ENCODE measurements at regions not wholly inside any gene's neighbourhood (a gene's known extent, or its start where the extent isn't known, plus 50 kb on each side); places are given as distances from the start of the nearest gene placed in this dataset.
A peak's percentile ranks its signal among the peaks of the same experiment; 100 is the strongest.

GRCh38 chr6:139841794-139842215, 467.4 kb upstream of the CITED2 start:
- Histone ChIP-seq H3K27ac (peak overlapping the region; percentile 26), H3K9me3 (no peaks in the 10 kb centered on the region), H3K27me3 (ENCODE audit: low read depth) (no peaks in the 10 kb centered on the region), H3K4me1 (peaks cover 15% of the 10 kb centered on the region), H3K36me3 (no peaks in the 10 kb centered on the region), H3K4me3 (no peak overlapping the region)
- DNase-seq: no peak
- no peak for TF ChIP-seq CTCF (IDR thresholded peaks at IDR 0.05)
- intact Hi-C loops (cut with DNase I): no loop called here
- no peak for ATAC-seq

GRCh38 chr6:139839506-139840156, 465.2 kb upstream of the CITED2 start:
- intact Hi-C loops (cut with DNase I): no loop called here
- no peak for TF ChIP-seq CTCF (IDR thresholded peaks at IDR 0.05)
- DNase-seq (peak; percentile 69), ATAC-seq (peak; percentile 88 to 91)
- H3K27me3 ChIP-seq (ENCODE audit: low read depth): no peaks in the 10 kb centered on the region
- no peaks in the 10 kb centered on the region for H3K36me3 ChIP-seq
- H3K4me3 ChIP-seq: peak overlapping the region; percentile 26
- H3K4me1 ChIP-seq: peaks cover 9% of the 10 kb centered on the region
- H3K27ac ChIP-seq: peak overlapping the region; percentile 70
- no peaks in the 10 kb centered on the region for H3K9me3 ChIP-seq

GRCh38 chr6:139834232-139834631, 459.8 kb upstream of the CITED2 start:
- intact Hi-C loops (cut with DNase I): no loop called here
- Histone ChIP-seq H3K27me3 (ENCODE audit: low read depth) (no peaks in the 10 kb centered on the region), H3K36me3 (no peaks in the 10 kb centered on the region), H3K27ac (no peak overlapping the region), H3K4me1 (no peaks in the 10 kb centered on the region), H3K9me3 (no peaks in the 10 kb centered on the region), H3K4me3 (no peak overlapping the region)
- DNase-seq (no peak), ATAC-seq (no peak)
- TF ChIP-seq CTCF (IDR thresholded peaks at IDR 0.05): no peak

- H3K9me3 ChIP-seq: no peaks in the 10 kb centered on the region
- H3K27ac ChIP-seq: no peak overlapping the region
- no peak for TF ChIP-seq CTCF (IDR thresholded peaks at IDR 0.05)
- no peaks in the 10 kb centered on the region for H3K4me1 ChIP-seq
- ATAC-seq: peak; percentile 41 to 77
- intact Hi-C loops (cut with DNase I): no loop called here
- H3K4me3 ChIP-seq: no peak overlapping the region
- DNase-seq: no peak
- H3K27me3 ChIP-seq (ENCODE audit: low read depth): no peaks in the 10 kb centered on the region
- H3K36me3 ChIP-seq: no peaks in the 10 kb centered on the region
Measured at GRCh38 chr6:139833592-139833991, 459.1 kb upstream of the CITED2 start.

- no peaks in the 10 kb centered on the region for H3K4me1 ChIP-seq
- intact Hi-C loops (cut with DNase I): no loop called here
- H3K4me3 ChIP-seq: no peak overlapping the region
- TF ChIP-seq CTCF (IDR thresholded peaks at IDR 0.05): no peak
- H3K27me3 ChIP-seq (ENCODE audit: low read depth): no peaks in the 10 kb centered on the region
- ATAC-seq: no peak
- H3K27ac ChIP-seq: no peak overlapping the region
- no peak for DNase-seq
- H3K9me3 ChIP-seq: no peaks in the 10 kb centered on the region
- no peaks in the 10 kb centered on the region for H3K36me3 ChIP-seq
Measured at GRCh38 chr6:139832493-139833305, 458.3 kb upstream of the CITED2 start.

Data from lower lobe of right lung (tissue), 2 donors.